ENCODE measurements at regions not wholly inside any gene's neighbourhood (a gene's known extent, or its start where the extent isn't known, plus 50 kb on each side); places are given as distances from the start of the nearest gene placed in this dataset.
A peak's percentile ranks its signal among the peaks of the same experiment; 100 is the strongest.
"Not testable (repeated sequence)": the region's sequence is repeated elsewhere in the genome, so short reads cannot be mapped to it uniquely, and the experiment has no call there.

DNA sequence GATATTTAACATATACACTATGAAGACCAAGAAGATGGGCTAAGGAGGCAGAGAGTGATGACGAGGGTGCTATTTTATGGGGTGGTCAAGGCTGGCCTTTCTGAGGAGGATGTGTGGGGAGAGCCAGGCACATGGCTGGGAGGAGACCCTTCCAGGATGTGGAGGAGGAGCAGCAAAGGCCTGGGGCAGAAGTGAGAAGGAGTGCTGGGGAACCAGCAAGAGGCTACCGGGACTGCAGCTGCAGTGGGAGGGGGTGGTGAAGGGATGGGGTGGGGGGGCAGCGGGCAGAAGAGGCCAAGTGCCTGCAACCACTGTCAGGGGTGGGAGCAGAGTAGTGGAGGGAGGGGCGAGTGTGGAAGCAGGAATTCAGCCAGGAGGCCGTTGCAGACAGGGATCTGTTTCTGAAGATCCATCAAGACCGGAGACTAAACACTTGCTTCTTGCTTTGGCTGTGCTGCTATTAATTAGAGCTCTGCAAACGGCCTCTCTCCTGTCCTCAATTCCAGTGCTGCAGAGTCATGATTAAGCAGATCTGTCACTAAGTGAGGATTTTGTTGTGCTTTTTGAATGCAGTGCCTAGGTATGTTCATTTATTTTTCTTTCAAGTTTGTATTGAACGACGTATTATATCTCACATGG lies 89.9 kb downstream of the IER5 start:
- DNase-seq: no peak
- peaks cover 17% of the 10 kb centered on the region for H3K4me1 Mint-ChIP-seq

DNA sequence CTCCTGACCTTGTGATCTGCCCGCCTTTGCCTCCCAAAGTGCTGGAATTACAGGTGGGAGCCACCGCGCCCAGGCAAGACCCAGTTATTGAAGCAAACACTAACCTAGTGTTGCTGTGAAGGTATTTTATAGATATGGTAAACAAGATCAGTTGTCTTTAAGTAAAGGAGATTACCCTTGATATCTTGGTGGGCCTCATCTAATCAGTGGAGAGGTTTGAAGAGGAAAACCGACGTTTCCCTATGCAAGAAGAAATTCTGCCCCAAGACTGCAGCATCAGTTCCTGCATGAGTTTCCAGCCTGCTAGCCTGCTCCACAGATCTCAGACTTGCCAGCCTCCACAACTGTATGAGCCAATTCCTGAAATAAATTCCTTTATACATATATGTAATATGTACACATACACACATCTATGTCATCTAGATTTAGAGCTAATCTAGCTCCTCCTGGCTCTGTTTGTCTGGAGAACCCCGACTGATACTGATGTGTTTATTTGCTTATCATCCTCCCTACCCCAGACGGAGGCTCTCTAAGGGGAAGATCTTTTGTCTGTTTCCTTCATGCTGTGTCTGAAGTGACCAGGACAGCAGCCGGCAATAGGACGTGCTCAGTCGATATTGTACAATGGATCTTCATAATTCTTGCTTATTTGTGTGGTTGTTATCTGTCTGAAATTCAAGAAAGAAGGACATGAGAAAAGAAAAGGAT lies 90.9 kb downstream of the IER5 start:
- DNase-seq (no peak), ATAC-seq (peak; percentile 60)
- Mint-ChIP-seq H3K4me1 (peaks cover 14% of the 10 kb centered on the region), H3K36me3 (ENCODE audit: low read depth) (no peaks in the 10 kb centered on the region), H3K4me3 (no peak overlapping the region), H3K27me3 (peaks cover 19% of the 10 kb centered on the region), H3K27ac (peak overlapping the region; percentile 27)
- H3K9me3 ChIP-seq (ENCODE audit: control insufficient read depth, low read length, poor library complexity, severe bottlenecking): no peaks in the 10 kb centered on the region

More for the DNA sequence above, 89.9 kb downstream of the IER5 start:
- no peak for ATAC-seq
- peaks cover 12% of the 10 kb centered on the region for H3K27me3 Mint-ChIP-seq
- H3K36me3 Mint-ChIP-seq (ENCODE audit: low read depth): no peaks in the 10 kb centered on the region
- peak overlapping the region; percentile 68 for H3K27ac Mint-ChIP-seq
- H3K4me3 Mint-ChIP-seq: no peak overlapping the region
- no peaks in the 10 kb centered on the region for H3K9me3 ChIP-seq (ENCODE audit: control insufficient read depth, low read length, poor library complexity, severe bottlenecking)

DNA sequence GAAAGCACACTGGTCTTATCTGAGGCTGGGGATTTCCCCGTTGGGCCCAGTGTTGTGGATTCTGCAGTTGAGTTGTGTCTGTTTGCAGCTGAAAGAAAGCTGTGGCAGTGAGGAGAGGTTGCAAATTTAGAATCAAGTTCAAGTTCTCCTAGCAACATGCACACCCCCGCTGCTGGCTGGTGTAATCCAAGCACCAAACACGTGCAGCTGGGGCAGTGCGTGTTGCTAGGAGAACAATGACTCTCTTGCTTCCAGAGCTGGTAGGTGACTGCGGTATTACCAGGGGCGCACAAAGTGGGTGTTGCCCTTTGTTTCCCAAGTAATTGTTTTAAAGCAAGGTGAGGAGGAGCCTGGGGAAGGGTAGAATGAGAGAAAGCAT lies 91.5 kb downstream of the IER5 start:
- H3K4me3 Mint-ChIP-seq: no peak overlapping the region
- H3K27me3 Mint-ChIP-seq: peaks cover 21% of the 10 kb centered on the region
- H3K4me1 Mint-ChIP-seq: peaks cover 14% of the 10 kb centered on the region
- peak; percentile 88 for ATAC-seq
- H3K36me3 Mint-ChIP-seq (ENCODE audit: low read depth): no peaks in the 10 kb centered on the region
- H3K27ac Mint-ChIP-seq: peak overlapping the region; percentile 27
- DNase-seq: no peak
- H3K9me3 ChIP-seq (ENCODE audit: control insufficient read depth, low read length, poor library complexity, severe bottlenecking): no peaks in the 10 kb centered on the region

DNA sequence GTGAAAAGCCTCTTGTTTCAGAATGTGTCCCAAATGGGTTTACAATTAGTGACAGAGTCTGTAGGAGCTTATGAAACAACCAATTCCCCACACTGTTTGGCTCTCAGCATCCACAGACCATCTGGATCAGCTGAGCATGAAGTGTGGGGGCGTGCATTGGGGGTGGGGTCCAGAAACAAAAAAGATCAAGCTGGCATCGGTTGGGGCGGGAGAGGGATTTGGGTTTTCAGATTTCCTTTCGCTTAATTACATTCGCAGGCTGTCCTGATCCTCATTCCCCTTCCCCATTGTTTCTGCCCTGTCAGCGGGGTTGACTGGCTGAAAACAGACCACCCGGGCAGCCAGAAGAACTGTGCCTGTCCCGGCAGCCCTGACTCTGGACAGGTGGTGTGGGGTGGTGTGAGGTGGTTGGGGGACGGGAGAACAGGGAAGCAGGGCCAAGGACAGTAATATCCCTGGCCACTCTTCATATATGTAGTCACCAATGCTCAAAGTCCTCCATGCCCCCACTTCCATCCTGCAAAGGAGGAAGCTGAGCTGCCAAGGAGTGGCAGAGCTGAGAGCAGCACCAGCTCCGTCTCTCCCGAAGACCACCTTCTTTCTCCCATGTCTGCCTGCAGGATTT lies 92.0 kb downstream of the IER5 start:
- Mint-ChIP-seq H3K4me1 (peaks cover 14% of the 10 kb centered on the region), H3K4me3 (no peak overlapping the region), H3K27me3 (peaks cover 24% of the 10 kb centered on the region), H3K27ac (peak overlapping the region; percentile 27), H3K36me3 (ENCODE audit: low read depth) (no peaks in the 10 kb centered on the region)
- H3K9me3 ChIP-seq (ENCODE audit: control insufficient read depth, low read length, poor library complexity, severe bottlenecking): no peaks in the 10 kb centered on the region
- DNase-seq (no peak), ATAC-seq (peak; percentile 4)

DNA sequence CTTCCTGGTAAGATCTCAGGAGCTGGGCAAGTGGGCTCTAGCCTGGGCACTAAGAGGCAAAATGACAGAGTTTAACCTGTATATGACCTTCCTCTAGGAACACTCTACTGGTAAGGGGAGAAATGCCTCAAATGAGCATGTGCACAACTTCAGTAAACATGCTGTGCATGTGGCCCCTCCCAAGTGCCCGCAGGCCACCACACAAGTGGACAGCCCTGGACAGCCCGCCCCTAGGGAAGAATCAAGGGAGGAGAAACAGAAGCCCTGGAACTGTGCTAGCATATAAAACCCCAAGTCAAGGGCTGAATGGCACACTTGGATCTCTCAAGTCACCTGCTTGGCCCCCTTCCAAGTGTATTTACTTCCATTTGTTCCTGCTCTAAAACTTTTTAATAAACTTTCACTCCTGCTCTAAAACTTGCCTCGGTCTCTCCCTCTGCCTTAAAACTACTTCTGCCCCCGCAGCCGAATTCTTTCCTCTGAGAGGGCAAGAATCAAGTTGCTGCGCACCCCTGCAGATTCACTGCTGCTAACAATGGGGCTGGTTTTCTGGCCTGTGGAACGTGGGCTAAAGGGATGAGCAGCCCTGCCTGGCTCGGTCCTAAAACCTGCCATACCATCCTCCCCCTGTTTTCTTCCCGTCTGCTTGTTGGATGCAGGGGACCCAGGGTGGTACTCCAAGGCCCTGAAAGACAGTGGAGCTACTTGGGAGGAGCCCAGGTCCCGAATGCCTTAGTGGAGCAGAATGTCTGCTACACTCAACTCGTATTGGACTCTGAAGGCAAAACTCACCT lies 93.5 kb downstream of the IER5 start:
- Mint-ChIP-seq H3K4me3 (no peak overlapping the region), H3K27ac (peak overlapping the region; percentile 14), H3K27me3 (peaks cover 36% of the 10 kb centered on the region), H3K36me3 (ENCODE audit: low read depth) (no peaks in the 10 kb centered on the region), H3K4me1 (peaks cover 14% of the 10 kb centered on the region)
- ATAC-seq: no peak
- no peak for DNase-seq
- H3K9me3 ChIP-seq (ENCODE audit: control insufficient read depth, low read length, poor library complexity, severe bottlenecking): no peaks in the 10 kb centered on the region

DNA sequence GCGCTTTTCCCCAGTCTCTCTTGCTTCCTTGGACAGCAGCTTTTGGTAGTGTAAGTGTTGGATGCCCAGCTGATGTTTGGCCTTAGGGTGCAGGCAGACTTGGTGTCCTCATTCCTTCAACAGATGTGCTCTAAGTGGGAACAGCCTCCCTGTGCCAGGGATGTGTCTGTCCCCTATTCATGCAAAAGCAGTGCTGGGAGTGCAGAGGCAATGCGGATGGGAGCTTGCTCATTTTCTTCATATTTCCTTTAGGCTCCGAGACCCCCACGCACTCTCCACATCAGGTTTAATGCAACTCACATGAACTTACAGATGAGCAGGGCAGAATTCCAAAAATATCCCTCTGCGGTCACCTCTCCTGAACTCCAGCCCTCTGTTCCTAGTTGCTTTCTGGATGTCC lies 96.1 kb downstream of the IER5 start:
- peaks cover 11% of the 10 kb centered on the region for H3K4me1 Mint-ChIP-seq
- no peaks in the 10 kb centered on the region for H3K36me3 Mint-ChIP-seq (ENCODE audit: low read depth)
- no peaks in the 10 kb centered on the region for H3K9me3 ChIP-seq (ENCODE audit: control insufficient read depth, low read length, poor library complexity, severe bottlenecking)
- DNase-seq: no peak
- no peak overlapping the region for H3K27ac Mint-ChIP-seq
- no peak overlapping the region for H3K4me3 Mint-ChIP-seq
- ATAC-seq: no peak
- H3K27me3 Mint-ChIP-seq: peaks cover 47% of the 10 kb centered on the region

DNA sequence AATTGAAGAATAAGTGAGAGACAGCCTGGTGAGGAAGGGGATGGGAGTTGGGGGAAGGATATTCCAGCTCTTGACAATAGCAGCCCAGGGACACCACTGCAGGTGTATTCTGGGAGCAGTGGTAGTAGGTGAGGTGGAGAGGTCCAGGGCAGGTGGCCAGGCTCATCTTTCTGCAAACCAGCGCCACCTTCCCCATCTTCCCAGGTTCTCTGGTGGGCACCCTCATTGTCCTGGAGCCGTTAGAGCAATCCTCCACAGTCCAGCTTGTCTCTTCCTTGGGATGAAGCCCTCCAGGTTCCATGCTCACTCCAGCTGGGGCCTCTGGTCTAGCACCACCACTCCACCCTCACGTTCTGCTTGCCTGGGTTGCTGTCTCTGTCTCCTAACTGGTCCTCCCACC lies 97.0 kb downstream of the IER5 start:
- H3K4me1 Mint-ChIP-seq: peaks cover 7% of the 10 kb centered on the region
- no peak overlapping the region for H3K4me3 Mint-ChIP-seq
- no peaks in the 10 kb centered on the region for H3K9me3 ChIP-seq (ENCODE audit: control insufficient read depth, low read length, poor library complexity, severe bottlenecking)
- ATAC-seq (no peak), DNase-seq (no peak)
- H3K27me3 Mint-ChIP-seq: peaks cover 47% of the 10 kb centered on the region
- H3K36me3 Mint-ChIP-seq (ENCODE audit: low read depth): peaks cover 2% of the 10 kb centered on the region
- no peak overlapping the region for H3K27ac Mint-ChIP-seq

DNA sequence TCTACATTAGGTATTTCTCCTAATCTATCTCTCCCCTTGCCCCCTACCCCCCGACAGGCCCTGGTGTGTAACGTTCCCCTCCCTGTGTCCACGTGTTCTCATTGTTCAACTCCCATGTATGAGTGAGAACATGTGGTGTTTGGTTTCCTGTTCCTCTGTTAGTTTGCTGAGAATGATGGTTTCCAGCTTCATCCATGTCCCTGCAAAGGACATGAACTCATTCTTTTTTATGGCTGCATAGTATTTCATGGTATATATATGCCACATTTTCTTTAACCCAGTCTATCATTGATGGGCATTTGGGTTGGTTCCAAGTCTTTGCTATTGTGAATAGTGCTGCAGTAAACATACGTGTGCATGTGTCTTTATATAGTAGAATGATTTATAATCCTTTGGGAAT lies 97.6 kb downstream of the IER5 start:
- H3K4me1 Mint-ChIP-seq: peaks cover 11% of the 10 kb centered on the region
- not testable (repeated sequence) for H3K27ac Mint-ChIP-seq
- H3K27me3 Mint-ChIP-seq: peaks cover 47% of the 10 kb centered on the region

DNA sequence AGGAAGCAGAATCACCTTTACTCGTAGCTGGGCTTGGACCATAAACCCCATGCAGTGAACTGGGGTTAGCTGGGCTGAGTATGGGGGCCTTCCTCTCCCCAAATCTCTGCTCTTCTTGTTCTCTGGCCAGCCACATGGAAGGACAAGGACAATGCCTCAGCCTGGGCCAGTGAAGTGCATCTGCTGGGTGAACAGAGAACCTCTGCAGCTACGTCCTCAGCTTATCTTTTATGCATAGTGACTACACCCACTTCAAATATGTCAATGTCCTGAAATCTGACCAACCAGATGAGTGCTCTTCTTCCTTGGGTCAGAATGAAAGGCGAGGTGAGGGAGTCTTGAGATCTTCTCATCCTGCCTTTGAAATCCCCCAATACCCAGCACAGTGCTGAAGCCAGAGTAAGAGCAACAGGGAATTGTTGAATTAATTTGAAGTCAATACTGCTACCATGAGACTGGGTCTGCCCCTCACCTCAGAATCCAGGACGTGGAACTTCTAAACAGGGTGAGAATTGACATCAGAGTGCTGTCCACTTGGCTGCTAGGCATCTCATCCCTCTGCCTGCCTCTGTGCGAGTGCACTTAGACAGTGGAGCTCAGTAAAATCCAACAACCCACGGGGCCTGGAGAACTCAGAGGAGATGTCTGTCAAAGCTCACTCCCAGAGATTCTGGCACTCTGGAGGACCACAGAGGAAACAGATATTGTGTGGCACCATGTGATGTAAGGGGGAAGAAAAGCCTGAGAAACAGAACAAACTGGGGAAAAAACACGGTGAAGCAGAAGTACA lies 99.0 kb downstream of the IER5 start:
- Mint-ChIP-seq H3K27ac (peak overlapping the region; percentile 45), H3K36me3 (ENCODE audit: low read depth) (peaks cover 5% of the 10 kb centered on the region), H3K27me3 (peaks cover 48% of the 10 kb centered on the region), H3K4me3 (no peak overlapping the region), H3K4me1 (peaks cover 8% of the 10 kb centered on the region)
- no peaks in the 10 kb centered on the region for H3K9me3 ChIP-seq (ENCODE audit: control insufficient read depth, low read length, poor library complexity, severe bottlenecking)
- ATAC-seq: no peak
- no peak for DNase-seq

More for the DNA sequence above, 97.6 kb downstream of the IER5 start:
- not testable (repeated sequence) for H3K9me3 ChIP-seq (ENCODE audit: control insufficient read depth, low read length, poor library complexity, severe bottlenecking); DNase-seq; H3K4me3 Mint-ChIP-seq; H3K36me3 Mint-ChIP-seq (ENCODE audit: low read depth); ATAC-seq

DNA sequence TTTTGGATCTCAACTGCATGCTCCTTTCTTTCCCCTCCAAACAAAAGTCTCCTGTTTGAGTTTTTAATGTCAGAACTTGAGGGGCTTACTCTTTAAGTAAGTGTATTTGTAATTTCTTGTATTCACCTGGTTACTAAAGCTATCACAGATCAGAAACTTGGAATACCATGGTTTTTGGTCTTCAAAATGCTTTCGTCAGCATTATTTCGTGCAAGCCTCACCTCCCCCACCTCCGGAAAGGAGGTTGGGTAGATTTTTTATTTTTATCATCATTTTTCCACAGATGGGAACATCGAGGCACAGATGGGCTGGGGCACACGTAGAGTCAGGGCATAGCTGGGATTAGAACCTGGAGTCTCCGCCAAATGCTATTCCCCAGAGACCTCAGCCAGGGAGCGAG lies 100.7 kb downstream of the IER5 start:
- no peaks in the 10 kb centered on the region for H3K9me3 ChIP-seq (ENCODE audit: control insufficient read depth, low read length, poor library complexity, severe bottlenecking)
- no peak overlapping the region for H3K27ac Mint-ChIP-seq
- H3K36me3 Mint-ChIP-seq (ENCODE audit: low read depth): peaks cover 5% of the 10 kb centered on the region
- H3K4me1 Mint-ChIP-seq: peaks cover 8% of the 10 kb centered on the region
- peaks cover 50% of the 10 kb centered on the region for H3K27me3 Mint-ChIP-seq
- H3K4me3 Mint-ChIP-seq: no peak overlapping the region
- ATAC-seq: no peak
- DNase-seq: no peak

DNA sequence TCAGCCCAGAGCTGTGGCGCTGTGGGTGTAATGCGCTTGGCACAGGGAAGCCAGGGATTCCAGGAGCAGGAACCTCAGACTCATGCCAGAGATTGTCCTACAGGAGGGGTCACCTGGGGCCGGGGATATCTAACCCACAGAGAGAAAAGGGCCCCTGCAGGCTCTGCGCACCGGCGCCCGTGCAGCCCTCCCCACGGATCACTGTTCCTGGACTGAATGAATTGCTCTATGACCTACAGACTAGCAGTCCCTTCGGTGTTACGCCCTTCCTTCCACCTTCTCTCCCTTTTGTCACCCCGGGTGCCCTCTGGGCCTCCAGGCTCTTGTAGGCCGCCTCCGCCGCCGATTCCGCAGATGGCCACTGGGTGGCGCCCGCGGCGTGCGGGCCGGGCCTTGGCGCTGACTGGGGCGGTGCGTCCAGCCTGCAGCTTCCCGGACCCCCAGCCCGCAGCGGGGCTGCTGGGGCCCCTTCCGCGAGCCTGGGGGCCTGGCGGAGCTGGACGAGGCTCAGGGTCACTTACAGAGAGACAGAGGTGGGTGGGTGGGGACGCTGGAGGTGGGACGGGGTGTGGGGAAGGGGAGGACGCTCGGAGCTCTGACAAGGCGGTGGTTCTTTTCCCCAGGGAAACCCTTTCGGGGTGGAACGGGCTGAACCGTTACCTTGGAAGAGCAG lies 101.3 kb downstream of the IER5 start:
- Mint-ChIP-seq H3K36me3 (ENCODE audit: low read depth) (peaks cover 5% of the 10 kb centered on the region), H3K27ac (peak overlapping the region; percentile 60), H3K4me3 (peak overlapping the region; percentile 67), H3K27me3 (peaks cover 44% of the 10 kb centered on the region), H3K4me1 (peaks cover 8% of the 10 kb centered on the region)
- DNase-seq: peak; percentile 59 to 84 (median 63)
- peak; percentile 97 for ATAC-seq
- no peaks in the 10 kb centered on the region for H3K9me3 ChIP-seq (ENCODE audit: control insufficient read depth, low read length, poor library complexity, severe bottlenecking)

DNA sequence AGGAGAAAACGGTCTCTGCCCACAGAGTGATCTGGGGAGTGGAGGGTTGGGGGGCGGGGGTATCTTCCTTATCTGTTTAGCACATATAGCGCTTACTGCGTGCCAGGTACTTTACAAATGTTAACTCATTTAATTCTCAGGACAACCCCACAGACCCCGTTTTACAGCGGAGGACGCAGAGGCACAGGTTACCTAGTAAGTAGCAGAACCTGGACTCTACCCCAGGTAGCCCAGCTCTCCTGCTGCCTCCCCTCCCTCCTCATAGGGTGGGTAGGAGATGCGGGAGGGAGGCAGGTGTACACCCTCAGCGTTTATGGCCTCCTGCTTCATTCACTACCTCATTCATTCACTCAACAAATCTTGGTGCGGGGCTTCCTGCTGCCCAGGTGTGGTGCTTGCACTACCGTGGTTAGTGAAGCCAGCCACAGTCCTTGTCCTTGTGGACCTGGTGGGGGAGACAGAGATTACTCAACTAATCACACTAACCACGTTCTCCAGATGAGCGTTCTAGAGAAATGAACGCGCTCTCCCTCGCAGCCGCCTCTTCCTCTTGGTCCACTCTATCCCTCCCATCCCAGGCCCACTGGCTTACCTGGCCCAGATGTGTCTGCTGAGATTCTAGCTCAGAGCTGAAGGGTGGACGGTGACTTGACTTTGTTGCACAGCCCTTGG lies 102.0 kb downstream of the IER5 start:
- H3K9me3 ChIP-seq (ENCODE audit: control insufficient read depth, low read length, poor library complexity, severe bottlenecking): no peaks in the 10 kb centered on the region
- H3K4me3 Mint-ChIP-seq: peak overlapping the region; percentile 67
- H3K27ac Mint-ChIP-seq: peak overlapping the region; percentile 60
- peaks cover 8% of the 10 kb centered on the region for H3K4me1 Mint-ChIP-seq
- no peak for ATAC-seq
- peaks cover 5% of the 10 kb centered on the region for H3K36me3 Mint-ChIP-seq (ENCODE audit: low read depth)
- peaks cover 37% of the 10 kb centered on the region for H3K27me3 Mint-ChIP-seq
- DNase-seq: no peak

Measured in T-helper 17 cell (primary cell).